H1 (cell line): ENCODE measurements at regions not wholly inside any gene's neighbourhood (a gene's known extent, or its start where the extent isn't known, plus 50 kb on each side); places are given as distances from the start of the nearest gene placed in this dataset.

Experiments used
- CTCF ChIA-PET: fragments of 300-600 bp; sonication (Branson Sonifier 250); formaldehyde crosslinking; loops from one replicate; lab custom pipeline; 2021; ENCODE audit not compliant: partially characterized antibody; lab: Charles Lee
- POLR2A ChIA-PET: fragments of 300-600 bp; sonication (Branson Sonifier 250); formaldehyde crosslinking; loops from one replicate; lab custom pipeline; 2021; ENCODE audit warnings: inconsistent platforms; ENCODE audit not compliant: partially characterized antibody; lab: Charles Lee
- DNase-seq, 2 experiments: peaks; one replicate each; pipeline versions ENCODE4 v3.0.0 to v3.0.0-alpha.2; 2010 to 2022; ENCODE audit warnings: low spot score in 2 of 2, low read depth in 1 of 2, mixed read lengths in 1 of 2
- FAIRE-seq: peaks from 2 replicates; lab custom pipeline; 2011; peaks lifted over from hg19 to GRCh38; lab: Jason Lieb, UNC
- H2AFZ ChIP-seq: 2 replicates; pipeline ENCODE4 v1.8.1; 2012; ENCODE audit warnings: low read length, inconsistent platforms
- H2AK5ac ChIP-seq: 2 replicates; pipeline ENCODE4 v1.6.1; 2013; ENCODE audit warnings: low read depth, low read length
- H2BK120ac ChIP-seq: replicated peaks from 2 replicates; pipeline ENCODE3; 2013; ENCODE audit warnings: low read depth, low read length, inconsistent platforms
- H2BK12ac ChIP-seq: 2 replicates; pipeline ENCODE4 v1.6.1; 2013; ENCODE audit warnings: low read depth, low read length
- H2BK15ac ChIP-seq: 2 replicates; pipeline ENCODE4 v1.6.1; 2013; ENCODE audit warnings: low read length
- H2BK20ac ChIP-seq: 2 replicates; pipeline ENCODE4 v1.6.1; 2013; ENCODE audit warnings: low read length
- H2BK5ac ChIP-seq: 2 replicates; pipeline ENCODE4 v1.6.1; 2013; ENCODE audit warnings: low read depth, low read length
- H3K14ac ChIP-seq: 2 replicates; pipeline ENCODE4 v1.6.1; 2013; ENCODE audit warnings: inconsistent platforms; ENCODE audit not compliant: insufficient read length
- H3K18ac ChIP-seq: 2 replicates; pipeline ENCODE4 v1.6.1; 2013; ENCODE audit warnings: low read length; ENCODE audit errors: extremely low read depth
- H3K23ac ChIP-seq: 2 replicates; pipeline ENCODE4 v1.6.1; 2013; ENCODE audit warnings: inconsistent platforms; ENCODE audit not compliant: insufficient read length
- H3K23me2 ChIP-seq: 2 replicates; pipeline ENCODE4 v1.6.1; 2013; ENCODE audit warnings: low read depth, low read length
- H3K27ac ChIP-seq: 2 replicates; pipeline ENCODE4 v1.6.1; 2011; ENCODE audit warnings: low read depth, low read length, inconsistent platforms
- H3K27me3 ChIP-seq, 4 experiments: replicated peaks in 1 of 4; 1 replicate in 1 of 4; 2 replicates in 3 of 4; pipeline versions ENCODE4 v1.6.1 to v1.8.1; 2011 to 2013; ENCODE audit warnings: low read length in 3 of 4, mild to moderate bottlenecking in 3 of 4, inconsistent platforms in 2 of 4, mixed read lengths in 2 of 4, moderate library complexity in 1 of 4; ENCODE audit not compliant: control insufficient read depth in 3 of 4, insufficient read depth in 3 of 4; ENCODE audit errors: extremely low read depth in 1 of 4
- H3K36me3 ChIP-seq, 4 experiments: 2 replicates each; pipeline versions ENCODE4 v1.6.1 to v1.8.1; 2011 to 2013; ENCODE audit warnings: mild to moderate bottlenecking in 4 of 4, low read length in 3 of 4, moderate library complexity in 2 of 4, control low read depth in 1 of 4, inconsistent platforms in 1 of 4; ENCODE audit not compliant: insufficient read depth in 4 of 4, control insufficient read depth in 2 of 4
- H3K4ac ChIP-seq: replicated peaks from 2 replicates; pipeline ENCODE3; 2013; ENCODE audit warnings: low read length, low read depth, mixed read lengths, inconsistent platforms; ENCODE audit not compliant: insufficient read length
- H3K4me1 ChIP-seq, 4 experiments: replicated peaks in 1 of 4; 1 replicate in 1 of 4; 2 replicates in 3 of 4; pipeline versions ENCODE4 v1.6.1 to v1.8.1; 2011 to 2013; ENCODE audit warnings: low read length in 3 of 4, inconsistent platforms in 2 of 4, mixed read lengths in 1 of 4; ENCODE audit not compliant: insufficient read depth in 4 of 4, control insufficient read depth in 3 of 4
- H3K4me2 ChIP-seq, 2 experiments: 2 replicates each; pipeline versions ENCODE4 v1.6.1 to v1.8.1; 2011 to 2013; ENCODE audit warnings: low read depth in 2 of 2, low read length in 2 of 2, control low read depth in 1 of 2, inconsistent platforms in 1 of 2, mild to moderate bottlenecking in 1 of 2; ENCODE audit not compliant: insufficient read depth in 1 of 2
- H3K4me3 ChIP-seq, 4 experiments: fragments of 200-600, 300-600 bp in 1 of 4; sonication (generic), shearing (Covaris generic), sonication (Bioruptor Twin) in 1 of 4; 2 replicates each; pipeline versions ENCODE4 v1.5.1 to v1.8.1; 2011 to 2016; ENCODE audit warnings: low read length in 4 of 4, low read depth in 3 of 4, control low read depth in 2 of 4, inconsistent platforms in 2 of 4, mild to moderate bottlenecking in 2 of 4, mixed read lengths in 1 of 4, moderate library complexity in 1 of 4; ENCODE audit not compliant: insufficient read depth in 2 of 4; ENCODE audit errors: extremely low read depth in 1 of 4
- H3K56ac ChIP-seq: replicated peaks from 2 replicates; pipeline ENCODE3; 2013; ENCODE audit warnings: low read depth, mild to moderate bottlenecking, mixed read lengths, low read length, inconsistent platforms; ENCODE audit not compliant: insufficient read length
- H3K79me1 ChIP-seq: 2 replicates; pipeline ENCODE4 v1.6.1; 2013; ENCODE audit warnings: low read depth, low read length, control low read depth
- H3K79me2 ChIP-seq, 2 experiments: 2 replicates each; pipeline versions ENCODE4 v1.6.1 to v1.8.1; 2012 to 2013; ENCODE audit warnings: low read length in 2 of 2, mild to moderate bottlenecking in 2 of 2, inconsistent platforms in 1 of 2; ENCODE audit not compliant: insufficient read depth in 2 of 2, control insufficient read depth in 1 of 2
- H3K9ac ChIP-seq, 4 experiments: replicated peaks in 1 of 4; 1 replicate in 1 of 4; 2 replicates in 3 of 4; pipeline versions ENCODE4 v1.6.1 to v1.8.1; 2011 to 2013; ENCODE audit warnings: low read depth in 3 of 4, low read length in 3 of 4, control low read depth in 2 of 4, mild to moderate bottlenecking in 2 of 4, moderate library complexity in 2 of 4, inconsistent platforms in 1 of 4; ENCODE audit errors: extremely low read depth in 1 of 4
- H3K9me3 ChIP-seq, 2 experiments: 2 replicates each; pipeline versions ENCODE4 v1.6.1 to v1.8.1; 2012 to 2013; ENCODE audit warnings: mild to moderate bottlenecking in 2 of 2, moderate library complexity in 2 of 2, control low read depth in 1 of 2, inconsistent platforms in 1 of 2, low read depth in 1 of 2, low read length in 1 of 2, mixed read lengths in 1 of 2; ENCODE audit not compliant: insufficient read depth in 2 of 2
- H4K20me1 ChIP-seq, 2 experiments: replicated peaks in 1 of 2; 2 replicates each; pipeline versions ENCODE3 to v1.8.1; 2011 to 2013; ENCODE audit warnings: inconsistent platforms in 2 of 2, low read length in 2 of 2, mild to moderate bottlenecking in 1 of 2; ENCODE audit not compliant: insufficient read depth in 2 of 2, control insufficient read depth in 1 of 2
- H4K5ac ChIP-seq: 2 replicates; pipeline ENCODE4 v1.6.1; 2013; ENCODE audit warnings: low read length, low read depth, mixed read lengths, inconsistent platforms; ENCODE audit not compliant: insufficient read length
- H4K8ac ChIP-seq: 2 replicates; pipeline ENCODE4 v1.8.0; 2013; ENCODE audit warnings: mild to moderate bottlenecking, moderate library complexity, low read length, inconsistent platforms; ENCODE audit not compliant: insufficient read depth; ENCODE audit errors: extremely low read depth
- H4K91ac ChIP-seq: replicated peaks from 2 replicates; pipeline ENCODE3; 2013; ENCODE audit warnings: low read length, mixed read lengths, inconsistent platforms; ENCODE audit not compliant: insufficient read length
- ASH2L ChIP-seq: fragments of 200-600, 300-600 bp; sonication (generic); IDR thresholded peaks from one replicate; pipeline ENCODE4 v1.7.1; 2017; ENCODE audit warnings: low read length
- ATF2 ChIP-seq: IDR thresholded peaks from 2 replicates; pipeline ENCODE4 v1.6.1; 2012; ENCODE audit warnings: low read length, inconsistent platforms
- CBX5 ChIP-seq: fragments of 300-800, 300-1000 bp; sonication (generic); IDR thresholded peaks from 2 replicates; pipeline ENCODE4 v1.7.1; 2016; ENCODE audit warnings: antibody characterized with exemption, low read length, low read depth
- CHD2 ChIP-seq: IDR thresholded peaks from 2 replicates; pipeline ENCODE4 v1.6.1; 2012; ENCODE audit warnings: low read length, improper control_type of control experiment
- E2F6 ChIP-seq: IDR thresholded peaks from 2 replicates; pipeline ENCODE4 v1.6.1; 2012; ENCODE audit warnings: inconsistent platforms
- EGR1 ChIP-seq: IDR thresholded peaks from 2 replicates; pipeline ENCODE4 v1.6.1; 2011; ENCODE audit warnings: low read depth, low read length, borderline replicate concordance
- HDAC6 ChIP-seq: IDR thresholded peaks from one replicate; pipeline ENCODE4 v1.7.1; 2012; ENCODE audit warnings: low read depth, mild to moderate bottlenecking, inconsistent platforms, low read length, moderate library complexity
- JUN ChIP-seq: IDR thresholded peaks from 2 replicates; pipeline ENCODE4 v1.6.1; 2011; ENCODE audit warnings: low read depth, mild to moderate bottlenecking, improper control_type of control experiment, low read length
- JUND ChIP-seq: IDR thresholded peaks from 2 replicates; pipeline ENCODE4 v1.6.1; 2011; ENCODE audit warnings: mild to moderate bottlenecking, improper control_type of control experiment, low read length
- KDM1A ChIP-seq: fragments of 200-600, 300-600 bp; sonication (generic); IDR thresholded peaks from 2 replicates; pipeline ENCODE4 v1.7.1; 2016; ENCODE audit warnings: mild to moderate bottlenecking, low read length, borderline replicate concordance
- POU5F1 ChIP-seq: IDR thresholded peaks from 2 replicates; pipeline ENCODE4 v1.6.1; 2011; ENCODE audit warnings: low read depth, mild to moderate bottlenecking, low read length, moderate library complexity
- USF2 ChIP-seq: IDR thresholded peaks from 2 replicates; pipeline ENCODE4 v1.6.1; 2011; ENCODE audit warnings: low read length, improper control_type of control experiment
- WGBS, 2 experiments: shearing (Covaris generic) in 1 of 2; methylation state at CpG; one replicate each; pipeline versions ENCODE4 v1.1.6 to v1.1.7; 2013 to 2015; ENCODE audit warnings: low lambda C conversion rate in 2 of 2, mixed read lengths in 2 of 2, inconsistent platforms in 1 of 2, low coverage in 1 of 2, missing lambda C conversion rate in 1 of 2; ENCODE audit not compliant: insufficient replicate concordance in 2 of 2, insufficient coverage in 1 of 2, insufficient read length in 1 of 2; ENCODE audit errors: extremely low coverage in 1 of 2, missing lambda C conversion rate in 1 of 2; 5-methylcytosine and 5-hydroxymethylcytosine counted together

DNA sequence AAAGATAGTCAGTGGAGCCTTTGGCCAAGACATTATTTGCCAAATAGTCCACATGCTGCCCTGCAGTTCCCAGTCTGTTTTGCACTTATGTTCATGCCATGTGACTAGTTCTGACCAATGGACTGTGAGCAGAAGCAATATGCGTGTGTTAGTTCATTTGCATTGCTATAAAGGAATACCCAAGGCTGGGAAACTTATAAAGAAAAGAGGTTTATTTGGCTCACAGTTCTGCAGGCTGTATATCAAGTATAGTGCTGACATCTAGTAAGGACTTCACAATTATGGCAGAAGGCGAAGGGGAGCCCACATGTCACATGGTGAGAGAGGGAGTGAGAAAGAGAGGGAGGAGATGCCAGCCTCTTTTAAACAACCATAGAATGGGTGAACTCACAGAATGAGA, 193.3 kb downstream of the PTPRU start:
- Histone ChIP-seq H3K23me2 (no peaks in the 10 kb centered on the region), H3K27ac (no peak overlapping the region), H2BK20ac (no peak overlapping the region), H3K4me1 (peaks cover 0 to 3% (median 2%) of the 10 kb centered on the region in 4 experiments; a peak in 3 of 7 replicates), H4K8ac (no peak overlapping the region), H2BK12ac (no peak overlapping the region), H2BK5ac (no peak overlapping the region), H2AK5ac (no peak overlapping the region), H2BK120ac (no peak overlapping the region), H3K9ac (no peak overlapping the region), H3K23ac (no peak overlapping the region), H4K5ac (no peak overlapping the region), H3K56ac (no peak overlapping the region), H3K79me2 (no peaks in the 10 kb centered on the region), H4K20me1 (no peaks in the 10 kb centered on the region), H3K4ac (no peak overlapping the region), H2BK15ac (no peak overlapping the region), H3K14ac (no peak overlapping the region), H3K79me1 (no peaks in the 10 kb centered on the region), H3K18ac (no peak overlapping the region), H2AFZ (no peak overlapping the region), H4K91ac (no peak overlapping the region), H3K4me2 (no peak overlapping the region), H3K4me3 (no peak overlapping the region), H3K27me3 (peaks cover 0 to 1% (median 0%) of the 10 kb centered on the region in 4 experiments; a peak in 1 of 7 replicates), H3K9me3 (peaks cover 8 to 9% of the 10 kb centered on the region in 2 experiments; a peak in 3 of 4 replicates), H3K36me3 (no peaks in the 10 kb centered on the region)
- FAIRE-seq: no peak
- ChIA-PET CTCF (no interaction called here), POLR2A (no interaction called here)
- no peak for DNase-seq
- WGBS, 2 experiments: 92% methylated on average over 2 of the region's 2 CpGs; no CpG with 5 or more reads in 1 of the 2 experiments
- TF ChIP-seq EGR1: no peak
- no peak for TF ChIP-seq POU5F1
- TF ChIP-seq CBX5: no peak
- no peak for TF ChIP-seq USF2
- no peak for TF ChIP-seq CHD2
- no peak for TF ChIP-seq E2F6
- no peak for TF ChIP-seq JUND
- no peak for TF ChIP-seq JUN
- no peak for TF ChIP-seq ATF2
- TF ChIP-seq KDM1A: no peak
- TF ChIP-seq ASH2L: no peak
- no peak for TF ChIP-seq HDAC6
